ENCODE measurements at regions not wholly inside any gene's neighbourhood (a gene's known extent, or its start where the extent isn't known, plus 50 kb on each side); places are given as distances from the start of the nearest gene placed in this dataset.

DNA sequence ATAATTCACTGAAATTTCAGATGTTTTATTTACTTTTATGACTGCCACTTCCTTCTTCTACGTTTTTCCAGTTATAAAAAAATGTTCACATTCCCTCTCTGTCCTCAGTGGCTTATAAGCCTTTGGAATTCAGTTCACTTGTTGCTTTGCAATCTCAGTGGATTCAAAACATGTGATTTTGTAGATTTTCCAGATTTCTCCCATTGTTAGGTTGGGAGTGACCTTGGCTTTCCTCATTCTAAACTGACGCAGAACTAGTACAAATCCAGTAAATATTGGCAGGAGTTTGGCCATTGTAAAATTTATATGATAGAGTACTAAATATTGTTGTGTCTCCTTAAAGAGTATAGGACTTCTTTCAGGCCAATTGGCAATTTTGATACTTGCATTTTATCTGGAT lies 812.3 kb upstream of the ROBO1 start:
- Mint-ChIP-seq H3K27ac (no peak overlapping the region), H3K4me3 (no peak overlapping the region), H3K9me3 (peaks cover 8% of the 10 kb centered on the region), H3K27me3 (ENCODE audit: low read depth) (no peaks in the 10 kb centered on the region), H3K4me1 (ENCODE audit: low read depth) (no peaks in the 10 kb centered on the region), H3K36me3 (ENCODE audit: low read depth) (no peaks in the 10 kb centered on the region)

DNA sequence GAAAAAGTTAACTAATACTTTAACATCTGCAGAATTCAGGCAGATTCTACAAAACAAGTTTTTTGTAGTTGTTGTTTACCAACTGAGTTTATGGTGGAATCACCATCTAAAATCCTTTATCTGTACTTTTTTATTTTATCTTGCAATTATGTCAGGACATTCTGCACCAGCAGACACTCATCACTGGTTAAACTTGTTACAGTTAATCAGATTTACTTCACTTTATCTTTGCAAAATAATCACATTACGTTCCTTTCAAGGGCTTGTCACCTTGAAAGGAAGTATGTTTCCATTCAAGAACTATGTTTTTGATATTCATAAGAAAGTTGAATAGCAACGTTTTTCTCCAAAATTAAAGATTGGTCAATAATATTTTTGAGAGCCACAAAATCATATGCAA lies 796.6 kb upstream of the ROBO1 start:
- Mint-ChIP-seq H3K9me3 (peaks cover 2% of the 10 kb centered on the region), H3K36me3 (ENCODE audit: low read depth) (no peaks in the 10 kb centered on the region), H3K4me3 (no peak overlapping the region), H3K4me1 (ENCODE audit: low read depth) (no peaks in the 10 kb centered on the region), H3K27ac (no peak overlapping the region), H3K27me3 (ENCODE audit: low read depth) (no peaks in the 10 kb centered on the region)

DNA sequence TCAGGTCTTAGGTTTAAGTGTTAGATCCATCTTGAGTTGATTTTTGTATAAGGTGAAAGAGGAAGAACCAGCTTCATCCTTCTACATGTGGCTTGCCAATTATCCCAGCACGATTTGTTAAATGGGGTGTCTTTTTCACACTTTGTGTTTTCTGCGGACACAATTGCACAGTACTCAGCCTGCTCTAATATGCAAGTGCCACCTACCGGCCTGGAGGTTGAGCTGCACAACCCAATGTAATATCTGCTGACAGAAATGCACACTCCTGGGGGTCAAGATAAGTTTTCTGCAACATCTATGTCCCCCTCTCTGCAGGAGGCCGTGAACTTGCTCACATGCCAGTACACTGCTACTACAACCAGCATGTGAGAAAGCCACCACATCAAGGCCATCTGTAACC lies 791.9 kb upstream of the ROBO1 start:
- Mint-ChIP-seq H3K36me3 (ENCODE audit: low read depth) (no peaks in the 10 kb centered on the region), H3K27me3 (ENCODE audit: low read depth) (no peaks in the 10 kb centered on the region), H3K4me1 (ENCODE audit: low read depth) (no peaks in the 10 kb centered on the region), H3K27ac (no peak overlapping the region), H3K9me3 (peaks cover 5% of the 10 kb centered on the region), H3K4me3 (no peak overlapping the region)

- Mint-ChIP-seq H3K27ac (no peak overlapping the region), H3K4me3 (no peak overlapping the region), H3K27me3 (ENCODE audit: low read depth) (no peaks in the 10 kb centered on the region), H3K4me1 (ENCODE audit: low read depth) (no peaks in the 10 kb centered on the region), H3K9me3 (peaks cover 26% of the 10 kb centered on the region), H3K36me3 (ENCODE audit: low read depth) (no peaks in the 10 kb centered on the region)
These were observed 789.0 kb upstream of the ROBO1 start for GRCh38 chr3:80556763-80557162.

- Mint-ChIP-seq H3K27me3 (ENCODE audit: low read depth) (no peaks in the 10 kb centered on the region), H3K27ac (no peak overlapping the region), H3K36me3 (ENCODE audit: low read depth) (no peaks in the 10 kb centered on the region), H3K4me3 (no peak overlapping the region), H3K4me1 (ENCODE audit: low read depth) (no peaks in the 10 kb centered on the region), H3K9me3 (peaks cover 28% of the 10 kb centered on the region)
These were observed 786.5 kb upstream of the ROBO1 start for GRCh38 chr3:80554304-80554703.

GRCh38 chr3:80553211-80553610 lies 785.4 kb upstream of the ROBO1 start:
- H3K4me3 Mint-ChIP-seq: no peak overlapping the region
- no peaks in the 10 kb centered on the region for H3K36me3 Mint-ChIP-seq (ENCODE audit: low read depth)
- H3K27me3 Mint-ChIP-seq (ENCODE audit: low read depth): no peaks in the 10 kb centered on the region
- H3K4me1 Mint-ChIP-seq (ENCODE audit: low read depth): no peaks in the 10 kb centered on the region
- peaks cover 25% of the 10 kb centered on the region for H3K9me3 Mint-ChIP-seq
- H3K27ac Mint-ChIP-seq: no peak overlapping the region

GRCh38 chr3:80550174-80550573 lies 782.4 kb upstream of the ROBO1 start:
- H3K27me3 Mint-ChIP-seq (ENCODE audit: low read depth): no peaks in the 10 kb centered on the region
- no peak overlapping the region for H3K27ac Mint-ChIP-seq
- H3K4me1 Mint-ChIP-seq (ENCODE audit: low read depth): no peaks in the 10 kb centered on the region
- peaks cover 25% of the 10 kb centered on the region for H3K9me3 Mint-ChIP-seq
- H3K4me3 Mint-ChIP-seq: no peak overlapping the region
- no peaks in the 10 kb centered on the region for H3K36me3 Mint-ChIP-seq (ENCODE audit: low read depth)

DNA sequence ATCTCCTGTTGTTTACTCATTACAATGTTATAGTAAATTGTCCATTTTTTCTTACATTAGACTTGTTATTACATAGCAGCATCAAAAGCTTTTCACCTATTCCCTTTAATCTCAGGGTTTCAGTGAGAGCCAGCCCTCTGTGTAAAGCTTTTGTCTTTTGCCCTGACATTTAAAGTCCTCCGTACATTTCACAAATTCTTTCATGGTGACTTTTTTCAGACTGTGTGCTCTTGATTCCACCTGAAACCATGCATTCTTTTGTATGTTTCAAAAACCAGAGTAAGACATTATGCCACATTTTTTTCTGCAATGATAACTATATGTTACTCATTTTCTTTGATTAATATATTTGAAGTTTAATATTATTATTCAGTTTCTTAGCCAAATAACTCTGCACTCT lies 781.4 kb upstream of the ROBO1 start:
- Mint-ChIP-seq H3K27ac (no peak overlapping the region), H3K4me3 (no peak overlapping the region), H3K4me1 (ENCODE audit: low read depth) (no peaks in the 10 kb centered on the region), H3K27me3 (ENCODE audit: low read depth) (no peaks in the 10 kb centered on the region), H3K36me3 (ENCODE audit: low read depth) (no peaks in the 10 kb centered on the region), H3K9me3 (peaks cover 23% of the 10 kb centered on the region)

- no peak overlapping the region for H3K4me3 Mint-ChIP-seq
- no peaks in the 10 kb centered on the region for H3K27me3 Mint-ChIP-seq (ENCODE audit: low read depth)
- no peaks in the 10 kb centered on the region for H3K36me3 Mint-ChIP-seq (ENCODE audit: low read depth)
- no peaks in the 10 kb centered on the region for H3K4me1 Mint-ChIP-seq (ENCODE audit: low read depth)
- H3K27ac Mint-ChIP-seq: no peak overlapping the region
- peaks cover 8% of the 10 kb centered on the region for H3K9me3 Mint-ChIP-seq
These were observed 775.4 kb upstream of the ROBO1 start for GRCh38 chr3:80543154-80543553.

GRCh38 chr3:80542456-80542855 lies 774.7 kb upstream of the ROBO1 start:
- no peak overlapping the region for H3K4me3 Mint-ChIP-seq
- no peak overlapping the region for H3K27ac Mint-ChIP-seq
- no peaks in the 10 kb centered on the region for H3K36me3 Mint-ChIP-seq (ENCODE audit: low read depth)
- H3K9me3 Mint-ChIP-seq: peaks cover 12% of the 10 kb centered on the region
- H3K4me1 Mint-ChIP-seq (ENCODE audit: low read depth): no peaks in the 10 kb centered on the region
- H3K27me3 Mint-ChIP-seq (ENCODE audit: low read depth): no peaks in the 10 kb centered on the region

- H3K9me3 Mint-ChIP-seq: peaks cover 24% of the 10 kb centered on the region
- H3K27me3 Mint-ChIP-seq (ENCODE audit: low read depth): no peaks in the 10 kb centered on the region
- H3K27ac Mint-ChIP-seq: no peak overlapping the region
- H3K4me3 Mint-ChIP-seq: no peak overlapping the region
- H3K4me1 Mint-ChIP-seq (ENCODE audit: low read depth): no peaks in the 10 kb centered on the region
- H3K36me3 Mint-ChIP-seq (ENCODE audit: low read depth): no peaks in the 10 kb centered on the region
These were observed 769.9 kb upstream of the ROBO1 start for GRCh38 chr3:80537680-80538079.

DNA sequence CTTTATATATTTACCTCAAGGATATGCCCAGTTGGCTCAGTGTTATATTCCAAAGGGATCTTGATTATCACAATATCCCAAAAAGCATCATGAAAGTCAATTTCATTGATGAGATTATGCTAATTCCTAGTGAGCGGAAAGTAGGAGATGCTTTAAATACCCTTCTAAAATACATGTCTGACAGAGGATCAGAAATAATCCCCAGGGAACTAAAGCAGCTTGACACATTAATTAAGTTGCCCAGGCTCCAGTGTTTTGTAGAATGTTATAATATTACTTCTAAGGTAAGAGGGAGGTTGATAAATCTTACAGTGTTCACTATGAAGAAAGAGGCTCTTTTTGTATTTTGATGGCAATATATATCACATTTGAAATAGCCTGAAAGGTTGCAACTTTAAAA lies 767.5 kb upstream of the ROBO1 start:
- Mint-ChIP-seq H3K4me1 (ENCODE audit: low read depth) (no peaks in the 10 kb centered on the region), H3K9me3 (peaks cover 27% of the 10 kb centered on the region), H3K27me3 (ENCODE audit: low read depth) (no peaks in the 10 kb centered on the region), H3K4me3 (no peak overlapping the region), H3K36me3 (ENCODE audit: low read depth) (no peaks in the 10 kb centered on the region), H3K27ac (no peak overlapping the region)

DNA sequence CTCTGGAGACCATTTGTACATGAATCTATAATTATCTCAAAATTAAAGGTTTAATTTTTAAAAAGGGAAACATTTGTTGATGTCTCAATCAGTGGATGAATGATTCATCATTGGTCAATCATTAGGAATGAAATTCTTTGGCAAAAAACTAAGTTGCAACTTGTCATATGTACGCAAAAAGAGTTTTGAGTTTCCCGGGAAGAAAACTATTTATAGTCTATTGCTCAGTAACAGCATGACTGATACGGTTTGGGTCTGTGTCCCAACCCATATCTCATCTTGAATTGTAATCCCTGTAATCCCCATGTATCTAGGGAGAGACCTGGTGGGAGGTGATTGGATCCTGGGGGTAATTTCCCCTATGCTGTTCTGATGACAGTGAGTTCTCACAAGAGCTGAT lies 765.8 kb upstream of the ROBO1 start:
- Mint-ChIP-seq H3K27ac (no peak overlapping the region), H3K4me1 (ENCODE audit: low read depth) (no peaks in the 10 kb centered on the region), H3K27me3 (ENCODE audit: low read depth) (no peaks in the 10 kb centered on the region), H3K9me3 (peaks cover 20% of the 10 kb centered on the region), H3K4me3 (no peak overlapping the region), H3K36me3 (ENCODE audit: low read depth) (no peaks in the 10 kb centered on the region)

GRCh38 chr3:80526153-80526552 lies 758.4 kb upstream of the ROBO1 start:
- no peak overlapping the region for H3K27ac Mint-ChIP-seq
- H3K27me3 Mint-ChIP-seq (ENCODE audit: low read depth): no peaks in the 10 kb centered on the region
- H3K4me3 Mint-ChIP-seq: no peak overlapping the region
- peaks cover 8% of the 10 kb centered on the region for H3K9me3 Mint-ChIP-seq
- no peaks in the 10 kb centered on the region for H3K36me3 Mint-ChIP-seq (ENCODE audit: low read depth)
- no peaks in the 10 kb centered on the region for H3K4me1 Mint-ChIP-seq (ENCODE audit: low read depth)

- Mint-ChIP-seq H3K27me3 (ENCODE audit: low read depth) (no peaks in the 10 kb centered on the region), H3K9me3 (peaks cover 8% of the 10 kb centered on the region), H3K4me1 (ENCODE audit: low read depth) (no peaks in the 10 kb centered on the region), H3K36me3 (ENCODE audit: low read depth) (no peaks in the 10 kb centered on the region), H3K27ac (no peak overlapping the region), H3K4me3 (no peak overlapping the region)
These were observed 753.3 kb upstream of the ROBO1 start for GRCh38 chr3:80521081-80521480.

DNA sequence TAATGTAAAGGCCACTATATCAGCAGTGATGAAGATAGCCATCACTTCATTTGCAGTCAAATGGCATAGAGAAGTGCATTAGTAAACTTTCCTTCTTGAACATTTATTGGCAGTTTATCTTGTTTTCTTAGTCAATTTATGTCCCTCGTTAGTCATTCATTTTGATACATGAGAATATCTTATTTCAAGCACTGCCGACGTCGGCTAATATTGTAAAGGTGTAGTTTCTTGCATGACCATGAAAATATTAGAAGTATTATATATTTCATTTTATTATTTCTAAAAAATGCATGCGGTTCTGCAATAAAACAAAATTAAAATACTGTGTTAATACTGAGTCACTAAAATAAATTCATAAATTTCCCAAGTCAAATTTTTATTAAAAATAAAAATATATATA lies 751.6 kb upstream of the ROBO1 start:
- Mint-ChIP-seq H3K27me3 (ENCODE audit: low read depth) (no peaks in the 10 kb centered on the region), H3K9me3 (peaks cover 8% of the 10 kb centered on the region), H3K4me1 (ENCODE audit: low read depth) (no peaks in the 10 kb centered on the region), H3K27ac (no peak overlapping the region), H3K36me3 (ENCODE audit: low read depth) (no peaks in the 10 kb centered on the region), H3K4me3 (no peak overlapping the region)
